Fibroblast of the conjunctiva (primary cell): ENCODE measurements at regions not wholly inside any gene's neighbourhood (a gene's known extent, or its start where the extent isn't known, plus 50 kb on each side); places are given as distances from the start of the nearest gene placed in this dataset.
"Not testable (repeated sequence)": the region's sequence is repeated elsewhere in the genome, so short reads cannot be mapped to it uniquely, and the experiment has no call there.

Experiments
- DNase-seq: peaks from one replicate; pipeline ENCODE4 v3.0.0-alpha.2; 2010; ENCODE audit warnings: low read depth

DNA sequence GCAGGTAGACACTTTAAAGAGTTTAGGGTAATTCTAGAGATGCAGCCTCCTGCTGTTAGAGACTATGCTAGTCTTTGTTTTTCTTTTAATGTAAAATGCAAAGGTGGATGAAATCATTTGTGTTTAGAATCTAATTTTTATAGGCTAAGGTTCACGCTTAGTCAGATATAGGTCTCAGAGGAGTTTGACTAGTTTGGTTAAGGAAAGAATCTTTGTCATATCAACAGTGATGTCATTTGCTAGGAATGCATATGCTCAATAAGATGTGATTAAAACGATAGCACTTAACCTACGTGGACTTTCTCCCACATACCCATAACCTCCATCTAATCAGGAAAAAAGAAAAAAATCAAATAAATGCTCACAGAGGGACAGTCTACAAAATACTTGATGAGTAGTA lies 859.3 kb upstream of the ATXN7L3B start:
- DNase-seq = no peak

DNA sequence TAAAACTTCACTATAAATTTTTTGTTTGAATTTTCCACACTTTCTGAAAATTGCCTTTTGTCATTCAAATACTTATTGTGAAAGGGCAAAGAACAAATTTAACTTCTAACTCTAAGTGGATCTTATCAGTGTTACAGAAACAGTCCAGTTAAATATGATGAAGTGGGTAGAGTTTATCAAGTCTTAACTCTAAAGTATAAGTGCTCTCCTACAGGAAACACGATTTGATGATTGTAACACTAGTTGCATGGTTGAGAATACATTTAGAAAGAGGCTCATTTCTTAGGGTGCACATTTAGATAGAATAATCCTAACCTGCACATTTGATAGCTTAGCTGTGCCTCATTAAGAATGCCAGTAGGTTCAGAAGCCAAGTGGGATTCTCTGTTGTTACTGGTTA lies 838.3 kb upstream of the ATXN7L3B start:
- DNase-seq = no peak

DNA sequence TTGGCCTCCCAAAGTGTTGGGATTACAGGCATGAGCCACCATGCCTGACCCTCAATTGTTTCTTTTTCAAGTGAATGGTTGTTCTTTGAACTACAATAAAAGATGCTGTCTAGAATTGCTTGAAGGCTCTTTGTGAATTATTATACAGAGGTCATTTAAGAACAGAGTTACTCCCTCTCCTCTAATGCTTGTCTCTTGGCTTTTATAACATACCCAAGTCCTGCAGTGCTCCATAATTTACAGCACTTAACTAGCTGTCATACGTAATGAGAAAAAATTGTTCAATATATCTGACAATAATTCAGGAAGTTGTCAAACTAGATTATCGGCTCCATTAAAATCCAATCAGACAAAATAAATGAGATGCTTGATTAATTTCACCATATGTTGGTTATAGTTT lies 823.0 kb upstream of the ATXN7L3B start:
- no peak for DNase-seq

DNA sequence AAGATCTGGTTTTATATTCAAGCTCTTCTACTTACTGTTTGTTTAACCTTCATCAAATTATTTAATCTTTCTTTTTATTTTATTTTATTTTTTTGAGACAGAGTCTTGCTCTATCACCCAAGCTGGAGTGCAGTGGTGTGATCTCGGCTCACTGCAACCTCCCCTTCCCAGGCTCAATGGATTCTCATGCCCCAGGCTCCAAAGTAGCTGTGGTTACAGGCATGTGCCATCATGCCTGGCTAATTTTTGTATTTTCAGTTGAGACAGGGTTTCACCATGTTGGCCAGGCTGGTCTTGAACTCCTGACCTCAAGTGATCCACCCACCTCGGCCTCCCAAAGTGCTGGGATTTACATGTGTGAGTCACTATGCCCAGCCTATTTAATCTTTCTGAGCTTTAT lies 821.5 kb upstream of the ATXN7L3B start:
- DNase-seq = not testable (repeated sequence)

DNA sequence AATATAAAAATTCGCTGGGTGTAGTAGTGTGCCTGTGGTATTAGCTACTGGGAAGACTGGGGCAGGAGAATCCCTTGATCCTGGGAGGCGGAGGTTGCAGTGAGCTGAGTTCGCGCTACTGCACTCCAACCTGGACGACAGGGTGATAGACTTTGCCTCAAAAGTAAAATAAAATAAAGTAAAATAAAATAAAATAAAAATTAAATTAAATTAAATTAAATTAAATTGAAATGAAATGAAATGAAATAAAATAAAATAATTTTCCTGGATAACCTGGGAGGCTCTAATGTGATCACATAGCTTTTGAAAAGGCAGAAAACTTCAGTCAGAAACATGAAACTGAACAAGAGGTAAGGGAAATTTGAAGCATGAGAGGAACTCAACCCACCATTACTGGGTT lies 818.4 kb upstream of the ATXN7L3B start:
- DNase-seq = no peak

DNA sequence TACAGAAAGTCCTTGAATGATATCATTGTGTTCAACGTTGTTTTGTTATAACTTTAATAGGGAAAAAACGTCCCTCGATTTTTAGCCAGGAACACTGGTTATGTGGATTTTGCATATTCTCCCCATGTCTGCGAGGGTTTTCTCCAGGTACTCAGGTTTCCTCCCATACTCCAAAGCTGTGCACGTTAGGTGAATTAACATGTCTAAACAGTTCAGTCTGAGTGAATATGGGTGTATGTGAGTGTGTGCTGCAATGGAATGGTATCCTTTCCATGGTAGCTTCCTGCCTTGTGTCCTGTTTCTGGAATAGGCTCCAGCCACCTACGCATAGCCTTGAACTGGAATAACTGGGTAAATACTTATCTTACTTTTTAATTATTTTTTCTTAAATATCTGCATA lies 810.8 kb upstream of the ATXN7L3B start:
- DNase-seq = no peak

DNA sequence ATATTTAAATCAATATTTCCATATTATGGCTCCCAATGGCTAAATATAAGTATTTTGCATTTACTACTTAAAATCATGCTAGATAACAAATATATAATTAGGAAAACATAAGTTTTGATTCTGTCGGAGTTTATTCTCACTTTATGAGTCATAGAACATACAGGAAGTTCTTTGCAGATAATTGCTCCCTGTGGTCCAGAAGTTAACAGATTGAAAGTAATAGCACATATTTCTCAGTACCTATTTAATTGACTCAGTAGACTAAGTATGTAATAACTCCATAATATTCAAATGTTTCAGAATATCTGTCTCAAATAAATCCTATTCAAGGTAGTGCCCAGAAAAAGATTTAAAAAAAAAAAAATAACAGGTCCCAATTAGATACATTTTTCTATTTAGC lies 806.0 kb upstream of the ATXN7L3B start:
- DNase-seq = no peak

DNA sequence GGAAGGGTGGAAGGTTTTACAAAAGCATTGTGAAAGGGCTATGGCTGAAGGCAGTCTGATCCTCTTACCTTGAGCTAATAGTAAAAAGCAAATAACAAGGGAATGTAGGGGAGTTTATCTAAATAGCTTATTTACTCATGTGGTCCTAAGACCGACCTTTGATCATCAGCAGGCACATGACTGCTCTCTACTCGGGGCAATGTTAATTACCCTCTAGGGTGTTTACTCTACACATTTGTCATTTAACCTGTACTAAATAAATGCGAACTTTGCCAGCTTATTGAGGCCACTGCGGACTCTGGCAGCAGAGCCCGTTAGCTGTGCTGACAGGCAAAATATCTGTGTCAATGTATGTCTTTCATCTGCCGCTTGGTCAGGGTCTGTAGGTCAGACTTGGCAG lies 768.3 kb upstream of the ATXN7L3B start:
- no peak for DNase-seq

DNA sequence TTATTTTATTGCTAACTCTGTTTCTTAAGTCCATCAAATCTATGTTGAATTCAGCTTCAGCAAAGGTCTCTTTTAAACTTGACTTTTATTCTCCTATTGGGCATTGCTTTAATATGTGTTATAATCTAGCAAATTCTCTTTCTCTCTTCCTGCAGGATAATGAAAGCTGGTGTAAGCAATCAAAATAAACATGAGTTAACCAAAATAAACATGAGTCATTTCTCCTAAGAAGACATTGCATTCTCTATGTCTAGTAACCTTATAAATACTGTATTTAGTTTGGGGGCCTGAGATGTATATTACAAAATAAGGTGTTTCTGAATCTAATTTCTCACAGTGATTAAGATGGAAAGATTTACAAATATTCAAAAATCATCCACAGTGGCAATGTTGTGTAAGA lies 739.1 kb upstream of the ATXN7L3B start:
- DNase-seq = no peak

DNA sequence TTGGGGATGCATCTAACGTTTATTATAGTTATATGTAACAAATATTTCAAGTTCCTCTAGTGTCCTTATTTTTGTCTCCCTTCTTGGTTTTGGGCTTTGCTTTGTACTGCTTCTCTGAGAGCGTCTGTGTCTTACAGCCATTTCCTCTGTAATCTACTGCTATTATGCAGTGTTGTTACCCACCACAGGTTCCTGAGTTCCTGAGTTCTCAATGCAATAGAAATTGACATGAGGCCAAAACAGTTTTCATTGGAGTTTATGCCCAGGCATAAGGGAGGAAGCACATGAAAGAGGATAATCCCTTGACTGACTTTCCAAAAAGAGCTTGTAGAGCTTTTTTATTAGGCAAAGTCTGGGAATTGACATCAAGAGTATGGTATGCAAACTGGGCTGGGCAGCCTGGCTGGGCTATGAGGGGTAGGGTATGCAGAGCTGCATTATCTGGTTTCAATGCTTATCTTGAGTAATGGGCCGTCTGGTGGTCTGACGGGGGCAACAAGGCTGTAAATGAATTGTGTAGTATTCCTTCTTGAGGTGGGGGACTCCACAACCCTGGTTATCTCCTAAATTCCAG lies 722.5 kb upstream of the ATXN7L3B start:
- DNase-seq = no peak

DNA sequence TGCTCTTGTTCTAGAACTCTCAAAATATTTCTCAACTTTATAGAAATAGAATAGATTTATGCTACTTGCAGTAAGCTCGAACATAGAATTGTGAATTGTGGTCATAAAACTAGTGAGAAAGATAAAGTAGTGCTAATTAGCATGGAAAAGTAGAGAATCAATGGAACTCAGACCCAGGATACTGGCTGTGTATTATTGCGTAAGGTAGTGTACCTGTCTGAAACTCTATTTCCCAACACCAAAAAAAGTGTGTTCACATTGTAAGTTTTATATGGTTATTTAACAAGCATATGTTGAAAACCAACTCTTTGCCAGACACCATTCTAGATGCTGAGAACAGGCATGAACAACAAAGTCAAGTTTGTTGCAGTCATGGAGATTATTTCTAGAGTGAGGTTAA lies 720.5 kb upstream of the ATXN7L3B start:
- DNase-seq = no peak

DNA sequence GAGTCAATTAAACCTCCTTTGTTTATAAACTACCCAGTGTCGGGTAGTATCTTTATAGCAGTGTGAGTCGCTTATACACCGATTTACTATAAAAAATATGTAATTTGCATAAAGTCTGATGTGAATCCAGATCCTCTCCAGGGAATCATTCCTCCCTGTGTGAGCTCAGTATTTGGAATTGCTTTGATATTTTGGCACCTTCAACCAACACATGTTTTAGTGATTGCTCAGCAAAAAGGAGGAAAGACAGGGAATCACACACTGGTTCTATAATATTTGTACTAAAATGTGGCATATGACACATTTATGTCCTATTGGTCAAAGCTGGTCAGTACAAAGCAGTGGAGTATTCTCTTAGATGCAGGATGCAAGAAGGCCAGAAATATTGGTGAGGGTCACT lies 703.9 kb upstream of the ATXN7L3B start:
- DNase-seq = no peak

DNA sequence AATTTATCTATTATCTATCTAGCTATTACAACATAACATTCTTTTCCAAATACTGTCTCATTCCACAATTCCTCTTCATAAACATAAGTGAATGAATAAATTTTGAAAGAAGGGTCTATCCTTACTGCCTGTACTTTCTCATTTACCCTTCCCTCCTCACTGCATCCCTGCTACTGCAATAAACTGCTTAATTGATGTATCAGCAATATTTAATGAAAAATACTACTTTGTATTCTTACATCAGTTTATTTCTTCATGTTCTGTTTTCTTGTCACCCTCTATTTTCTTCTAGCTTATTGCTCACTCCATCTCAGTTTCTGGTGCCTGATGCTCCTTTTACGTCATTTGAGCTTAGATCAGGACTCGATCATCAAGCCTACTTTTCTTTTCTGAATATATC lies 695.7 kb upstream of the ATXN7L3B start:
- DNase-seq = no peak

DNA sequence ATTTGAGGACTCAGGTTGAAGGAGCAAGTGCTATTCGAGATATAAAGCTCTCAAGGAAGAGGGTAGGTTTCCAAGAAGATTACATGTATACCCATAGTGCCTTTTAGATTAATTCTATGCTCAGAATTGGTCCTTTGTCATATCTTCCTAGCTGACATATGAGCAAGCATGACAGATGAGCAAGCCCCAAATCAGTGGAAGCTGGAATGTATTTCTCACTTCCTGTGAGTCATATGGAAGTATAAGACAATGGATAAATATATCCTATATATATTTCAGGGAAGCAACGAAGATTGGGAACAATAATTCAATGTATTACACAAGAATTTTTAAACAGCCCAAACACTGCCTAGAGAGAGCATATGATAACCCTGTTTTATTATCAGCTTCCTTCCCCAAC lies 674.1 kb upstream of the ATXN7L3B start:
- DNase-seq = no peak

DNA sequence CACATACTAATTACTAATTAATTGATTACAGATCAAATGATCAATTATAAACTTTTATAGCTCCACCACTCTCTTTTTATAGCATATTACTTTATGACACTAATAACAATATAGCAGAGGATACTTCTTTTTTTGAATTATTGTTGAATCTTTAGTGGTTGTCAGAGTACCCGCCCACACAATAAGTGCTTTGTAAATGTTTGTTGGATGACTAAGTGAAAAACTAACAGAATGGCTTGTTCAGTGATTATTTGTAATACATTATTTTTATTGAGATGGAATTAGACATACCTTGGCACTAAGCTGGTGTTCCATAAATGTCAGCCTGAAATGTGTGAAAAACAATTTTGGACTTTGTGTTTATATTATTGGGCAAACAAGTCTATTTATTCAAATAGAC lies 670.5 kb upstream of the ATXN7L3B start:
- no peak for DNase-seq

DNA sequence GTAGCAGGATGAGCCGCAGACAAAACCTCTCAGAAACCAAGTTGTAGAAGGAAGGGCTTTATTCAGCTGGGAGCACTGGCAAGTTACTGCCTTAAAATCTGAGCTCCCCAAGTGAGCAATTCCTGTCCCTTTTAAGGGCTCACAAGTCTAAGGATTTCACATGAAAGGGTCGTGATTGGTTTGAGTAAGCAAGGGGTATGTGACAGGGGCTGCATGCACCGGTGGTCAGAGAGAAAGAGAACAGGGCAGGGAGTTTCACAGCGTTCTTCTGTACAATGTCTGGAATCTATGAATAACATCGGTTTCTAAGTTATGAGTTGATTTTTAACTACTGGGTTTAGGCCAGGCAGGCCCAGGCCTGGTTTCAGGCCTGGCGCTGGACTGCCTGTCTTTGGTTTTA lies 660.3 kb upstream of the ATXN7L3B start:
- DNase-seq = not testable (repeated sequence)

DNA sequence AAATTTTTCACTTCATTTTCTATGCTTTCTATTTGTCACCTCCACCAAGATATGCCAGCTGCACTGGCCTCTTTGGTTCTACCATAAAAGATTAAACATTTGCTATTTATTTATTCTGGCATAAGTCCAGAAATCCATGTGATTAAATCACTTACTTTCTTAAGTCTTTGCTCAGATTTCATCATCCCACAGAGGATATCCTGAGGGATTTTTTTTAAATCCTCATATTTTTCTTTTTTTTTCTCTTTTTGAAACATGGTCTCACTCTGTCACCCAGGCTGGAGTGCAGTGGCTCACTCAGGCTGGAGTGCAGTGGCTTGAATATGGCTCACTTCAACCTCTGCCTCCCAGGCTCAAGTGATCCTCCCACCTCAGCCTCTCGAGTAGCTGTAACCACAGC lies 645.4 kb upstream of the ATXN7L3B start:
- DNase-seq = peak; percentile 1

DNA sequence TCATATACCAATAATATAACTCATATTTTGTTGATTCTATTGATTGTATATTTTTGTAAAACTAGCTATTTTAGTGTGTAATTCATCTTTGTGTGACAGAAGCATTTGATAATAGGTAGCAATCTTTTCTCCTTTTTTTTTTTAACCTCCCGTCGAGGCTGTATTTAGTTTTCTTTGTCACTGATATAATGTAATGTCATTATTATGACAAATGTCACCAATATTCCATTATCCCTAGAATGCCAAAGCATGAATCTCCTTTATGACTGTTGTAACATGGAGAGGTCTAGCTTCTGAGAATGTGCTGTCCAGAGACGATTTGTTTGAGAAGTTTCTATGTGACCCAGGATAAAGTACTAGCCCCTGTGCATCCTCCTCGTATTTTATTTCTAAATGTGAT lies 639.0 kb upstream of the ATXN7L3B start:
- DNase-seq = no peak

DNA sequence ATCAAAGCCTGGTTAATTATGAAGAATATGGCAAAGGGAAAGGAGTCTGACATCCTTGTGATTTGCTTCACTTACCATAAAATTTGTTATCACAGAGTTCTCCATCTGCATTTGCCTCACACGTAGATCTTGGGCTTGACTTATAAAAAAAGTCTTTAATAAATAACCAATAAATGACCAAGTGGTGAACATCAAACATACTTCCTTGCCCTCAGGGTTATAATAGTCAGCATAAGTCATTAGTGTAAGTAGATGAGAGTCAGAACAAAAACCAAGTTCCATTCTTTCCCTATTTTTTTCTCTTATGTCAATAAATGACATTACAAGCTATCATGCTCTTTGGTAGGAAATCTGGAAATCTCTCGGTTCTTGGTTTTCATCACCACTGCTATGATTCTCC lies 635.4 kb upstream of the ATXN7L3B start:
- DNase-seq = no peak

DNA sequence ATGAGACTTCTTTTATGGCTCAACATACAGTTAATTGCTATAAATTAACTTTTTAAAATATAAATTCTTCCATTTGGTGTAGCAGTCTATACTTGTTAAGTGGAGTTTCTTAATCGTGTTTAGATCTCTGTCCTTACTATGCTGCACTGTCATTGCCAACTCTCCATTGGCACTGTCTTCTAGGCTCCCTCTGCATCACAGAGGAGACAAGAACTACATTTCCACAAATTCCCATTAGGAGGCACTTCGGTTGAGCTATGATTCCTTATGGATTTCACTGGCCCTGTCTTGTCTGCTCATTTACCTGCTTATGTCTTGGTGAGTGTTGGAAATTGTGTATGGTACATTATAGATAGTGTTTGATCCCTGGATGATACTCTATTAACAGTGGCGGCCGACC lies 630.9 kb upstream of the ATXN7L3B start:
- no peak for DNase-seq

DNA sequence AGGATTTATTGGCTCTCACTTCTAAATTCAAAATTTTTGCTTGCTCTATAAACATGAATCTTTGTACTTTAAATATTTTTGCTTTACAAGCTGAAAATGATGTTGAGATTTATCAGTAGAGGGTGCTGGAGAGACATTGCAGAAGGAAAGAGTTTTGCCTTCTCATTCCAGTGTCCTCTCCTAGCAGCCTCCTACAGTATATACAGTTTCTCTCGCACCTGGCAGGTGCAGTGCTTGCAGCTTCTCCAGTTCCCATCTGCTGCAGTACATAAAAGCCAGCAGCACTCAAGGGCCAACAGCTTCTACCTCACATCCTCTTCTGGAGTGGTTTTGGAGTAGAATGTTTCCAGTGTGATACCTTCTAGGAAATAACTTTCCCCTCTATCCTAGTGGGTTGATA lies 601.8 kb upstream of the ATXN7L3B start:
- no peak for DNase-seq

DNA sequence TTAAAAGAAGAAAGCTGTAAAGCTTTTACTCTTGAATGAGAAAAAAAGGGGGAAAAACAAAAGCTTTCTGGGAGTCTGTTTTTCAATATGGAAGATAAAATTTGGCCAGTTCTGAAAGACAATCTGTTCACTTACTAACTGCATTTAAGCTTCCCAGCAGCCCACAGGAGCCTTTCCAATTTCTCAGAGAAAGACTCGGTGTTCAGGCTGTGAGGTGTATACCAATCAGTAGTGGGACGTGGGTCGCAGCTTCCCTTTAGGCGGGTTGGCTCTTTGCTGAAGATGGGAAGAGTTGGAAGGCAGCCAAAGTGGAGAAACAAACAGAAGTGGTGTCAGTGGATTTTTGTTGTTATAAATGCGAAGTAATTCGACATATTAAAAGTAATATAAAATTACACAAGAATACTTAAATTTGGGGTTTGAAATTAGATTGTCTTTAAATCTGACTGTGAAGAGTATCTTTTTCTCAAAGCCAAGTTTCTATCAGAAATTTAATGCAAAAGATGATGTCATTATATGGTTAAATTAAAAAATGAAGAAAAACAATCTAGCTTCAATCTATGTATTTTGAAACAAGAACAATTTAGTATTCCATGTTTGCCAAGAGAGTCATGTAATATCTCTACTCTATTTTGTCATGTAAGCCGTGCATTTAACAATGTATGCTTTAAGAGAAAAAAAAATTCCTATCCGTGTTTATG lies 590.2 kb upstream of the ATXN7L3B start:
- no peak for DNase-seq

DNA sequence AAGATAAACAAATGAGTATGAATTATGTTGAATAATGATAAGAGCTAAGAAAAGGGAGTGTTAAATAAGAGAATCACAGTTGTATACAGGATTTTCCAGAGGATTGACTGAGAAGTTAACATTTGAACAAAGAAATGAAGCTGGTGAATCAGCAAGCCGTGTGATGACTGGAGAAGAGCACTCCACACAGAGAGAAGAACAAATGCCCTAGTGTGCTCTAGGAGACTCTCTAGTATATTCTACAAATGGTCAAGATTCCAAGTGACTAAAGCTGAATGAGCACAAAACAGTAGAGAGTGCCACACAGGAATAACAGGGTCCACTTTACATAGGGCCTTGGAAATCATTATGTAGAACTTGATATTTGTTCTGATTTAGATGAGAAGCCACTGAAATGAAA lies 587.1 kb upstream of the ATXN7L3B start:
- no peak for DNase-seq

DNA sequence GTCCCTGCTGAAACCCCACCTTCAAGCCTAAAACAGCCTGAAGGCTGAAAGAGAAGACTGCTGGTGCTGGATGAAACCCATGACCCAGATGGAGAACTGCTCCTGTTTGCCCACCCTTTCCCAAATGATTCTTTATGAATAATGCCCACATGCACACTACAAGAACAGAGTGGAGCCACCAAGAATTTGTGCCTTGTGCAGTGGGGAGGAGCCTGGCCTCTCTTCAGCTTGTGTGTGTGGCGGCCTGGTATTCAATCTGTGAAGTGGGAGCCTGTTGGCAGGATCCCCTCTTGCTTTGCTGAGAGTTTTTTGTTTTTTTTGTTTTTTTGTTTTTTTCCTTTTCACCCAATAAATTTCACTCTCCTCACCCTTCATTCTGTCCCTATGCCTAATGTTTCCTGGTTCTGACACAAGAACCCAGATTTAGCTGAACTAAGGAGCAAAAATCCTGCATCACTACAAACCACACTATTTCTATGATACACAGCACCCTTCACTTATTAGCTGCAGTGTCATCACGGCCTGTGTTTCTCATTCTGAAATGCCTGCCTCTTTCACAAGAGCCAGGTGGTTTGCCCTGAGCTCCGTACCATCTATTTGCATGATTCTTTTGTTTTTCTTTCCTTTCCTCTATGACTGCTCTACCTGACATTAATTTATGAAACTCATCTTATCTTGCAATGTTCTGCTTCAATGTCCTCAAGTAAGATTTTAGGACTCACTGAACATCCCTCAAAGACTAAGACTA lies 585.5 kb upstream of the ATXN7L3B start:
- DNase-seq = no peak
